K562 (cell line): ENCODE measurements at regions not wholly inside any gene's neighbourhood (a gene's known extent, or its start where the extent isn't known, plus 50 kb on each side); places are given as distances from the start of the nearest gene placed in this dataset.

Experiments used
- ATAC-seq: fragments of 200-7000 bp; cut with Tn5 transposase; 3 replicates; pipeline ENCODE4 v1.9.1; 2020; ENCODE audit warnings: moderate library complexity
- BruUV-seq: library from RNA; stranded (reverse); fragments of 400-500 nt; replicated peaks from 2 replicates; lab custom pipeline; 2021; lab: Mats Ljungman, UMichigan
- CTCF ChIA-PET: fragments of 300-600 bp; formaldehyde crosslinking; extraction: SDS; loops from one replicate; lab custom pipeline; 2021; ENCODE audit warnings: low intra/inter-chr PET ratio; lab: Yijun Ruan, JAX
- POLR2A ChIA-PET: fragments of 300-600, 350-650 bp; sonication (Branson Sonifier 250); formaldehyde crosslinking; extraction: SDS; loops from one replicate; lab custom pipeline; 2021; ENCODE audit warnings: antibody characterized with exemption, inconsistent platforms; lab: Yijun Ruan, JAX
- DNase-seq, 4 experiments: peaks; one replicate each; pipeline versions ENCODE4 v3.0.0 to v3.0.0-alpha.2; 2011 to 2018; ENCODE audit warnings: low spot score in 3 of 4, mixed read lengths in 3 of 4; ENCODE audit errors: extremely low read depth in 1 of 4
- FAIRE-seq: peaks from 2 replicates; lab custom pipeline; 2011; peaks lifted over from hg19 to GRCh38; lab: Jason Lieb, UNC
- H2AFZ ChIP-seq: 2 replicates; pipeline ENCODE4 v1.6.0; 2011; ENCODE audit warnings: low read depth, low read length, control low read depth, inconsistent platforms
- H3K27ac ChIP-seq: fragments of 200-600 bp; 3 replicates; pipeline ENCODE4 v1.8.0; 2011; ENCODE audit warnings: low read depth, mild to moderate bottlenecking, control low read depth, inconsistent platforms, low read length, moderate library complexity, mixed read lengths; ENCODE audit errors: extremely low read depth
- H3K27me3 ChIP-seq, 2 experiments: fragments of 300-600 bp in 1 of 2; 2 replicates in 1 of 2; 3 replicates in 1 of 2; pipeline versions ENCODE4 v1.6.0 to v1.8.0; 2011; ENCODE audit warnings: inconsistent platforms in 2 of 2, low read length in 2 of 2, mild to moderate bottlenecking in 1 of 2, mixed read lengths in 1 of 2, moderate library complexity in 1 of 2; ENCODE audit not compliant: control insufficient read depth in 2 of 2, insufficient read depth in 2 of 2
- H3K36me3 ChIP-seq: fragments of 300-600 bp; 3 replicates; pipeline ENCODE4 v1.8.0; 2011; ENCODE audit warnings: mild to moderate bottlenecking, low read length, inconsistent platforms; ENCODE audit not compliant: control insufficient read depth, insufficient read depth
- H3K4me1 ChIP-seq, 2 experiments: fragments of 200-600 bp in 1 of 2; replicated peaks in 1 of 2; 2 replicates in 1 of 2; 3 replicates in 1 of 2; pipeline versions ENCODE4 v1.5.1 to v1.8.0; 2011; ENCODE audit warnings: inconsistent platforms in 2 of 2, low read length in 2 of 2, mild to moderate bottlenecking in 1 of 2, mixed read lengths in 1 of 2, moderate library complexity in 1 of 2; ENCODE audit not compliant: control insufficient read depth in 2 of 2, insufficient read depth in 2 of 2
- H3K4me2 ChIP-seq: 2 replicates; pipeline ENCODE4 v1.6.1; 2011; ENCODE audit warnings: low read length, control low read depth, inconsistent platforms, mixed read lengths; ENCODE audit not compliant: insufficient read depth
- H3K4me3 ChIP-seq: fragments of 200-600 bp; sonication (generic), shearing (Covaris generic); 2 replicates; pipeline ENCODE4 v1.5.1; 2016; ENCODE audit warnings: control low read depth, inconsistent platforms
- H3K79me2 ChIP-seq: fragments of 200-600 bp; 3 replicates; pipeline ENCODE4 v1.8.0; 2011; ENCODE audit warnings: low read length, inconsistent platforms; ENCODE audit not compliant: control insufficient read depth, insufficient read depth
- H3K9ac ChIP-seq, 2 experiments: 2 replicates each; pipeline versions ENCODE4 v1.6.0 to v1.6.1; 2011; ENCODE audit warnings: low read depth in 2 of 2, low read length in 2 of 2, control low read depth in 1 of 2, inconsistent platforms in 1 of 2, mild to moderate bottlenecking in 1 of 2, mixed read lengths in 1 of 2; ENCODE audit not compliant: insufficient read depth in 1 of 2
- H3K9me1 ChIP-seq: one replicate; pipeline ENCODE4 v1.6.0; 2011; ENCODE audit warnings: inconsistent platforms, mild to moderate bottlenecking, low read length, moderate library complexity; ENCODE audit not compliant: control insufficient read depth, insufficient read depth
- H3K9me3 ChIP-seq: replicated peaks from 2 replicates; pipeline ENCODE4 v1.5.1; 2011; ENCODE audit warnings: low read depth, low read length, inconsistent platforms; ENCODE audit not compliant: control insufficient read depth, insufficient read depth
- H4K20me1 ChIP-seq: replicated peaks from 2 replicates; pipeline ENCODE4 v1.6.1; 2011; ENCODE audit warnings: low read length, inconsistent platforms, mixed read lengths; ENCODE audit not compliant: control insufficient read depth, insufficient read depth
- CXXC5 ChIP-seq: fragments of 250-450 bp; sonication (Bioruptor Pico); IDR thresholded peaks from 2 replicates; pipeline ENCODE4 v1.8.0; 2022; ENCODE audit warnings: inconsistent platforms, mild to moderate bottlenecking, moderate library complexity
- DACH1 ChIP-seq: fragments of 450-650 bp; IDR thresholded peaks from 2 replicates; pipeline ENCODE4 v1.6.1; 2018; ENCODE audit not compliant: partially characterized antibody
- ELF2 ChIP-seq: fragments of 250-450 bp; sonication (Bioruptor Pico); IDR thresholded peaks from 2 replicates; pipeline ENCODE4 v1.5.0; 2021; ENCODE audit warnings: mild to moderate bottlenecking
- GABPB1 ChIP-seq: sonication (generic); formaldehyde crosslinking; IDR thresholded peaks from 2 replicates; pipeline ENCODE4 v1.8.0; 2022; ENCODE audit warnings: mild to moderate bottlenecking, missing genetic modification reagents
- HMBOX1 ChIP-seq: sonication (generic); IDR thresholded peaks from 2 replicates; pipeline ENCODE4 v1.6.1; 2016
- KDM5B ChIP-seq: fragments of 200-600 bp; sonication (generic); IDR thresholded peaks from 2 replicates; pipeline ENCODE4 v1.6.1; 2012; ENCODE audit warnings: low read depth, mild to moderate bottlenecking, moderate library complexity, low read length, control low read depth, inconsistent platforms; ENCODE audit not compliant: insufficient replicate concordance
- RBFOX2 ChIP-seq: fragments of 200-400 bp; formaldehyde crosslinking; IDR thresholded peaks from 2 replicates; pipeline ENCODE4 v1.6.1; 2017; ENCODE audit warnings: low read depth, mild to moderate bottlenecking, low read length, moderate library complexity
- SMARCA4 ChIP-seq: fragments of 450-650 bp; IDR thresholded peaks from 2 replicates; pipeline ENCODE4 v1.6.1; 2016
- TAF9B ChIP-seq: fragments of 450-650 bp; IDR thresholded peaks from 2 replicates; pipeline ENCODE4 v1.6.1; 2018; ENCODE audit warnings: mild to moderate bottlenecking; ENCODE audit not compliant: partially characterized antibody
- VEZF1 ChIP-seq: fragments of 200-800 bp; sonication (Bioruptor generic); IDR thresholded peaks from 2 replicates; pipeline ENCODE4 v1.6.1; 2017; ENCODE audit warnings: missing genetic modification characterization, missing compliant biosample characterization
- XRCC5 ChIP-seq: fragments of 200-400 bp; formaldehyde crosslinking; IDR thresholded peaks from 2 replicates; pipeline ENCODE4 v1.6.1; 2017; ENCODE audit warnings: low read depth, mild to moderate bottlenecking, low read length
- WGBS: fragments of 100-300 bp; shearing (Covaris generic); methylation state at CpG from one replicate; pipeline ENCODE4 v1.1.6; 2016; ENCODE audit warnings: low coverage, mixed read lengths; ENCODE audit not compliant: insufficient coverage; ENCODE audit errors: missing lambda C conversion rate; 5-methylcytosine and 5-hydroxymethylcytosine counted together
- in situ Hi-C: fragments of 300-500 bp; cut with MboI; formaldehyde crosslinking; loops from 4 replicates; pipeline ENCODE4 v1.15.0; 2018; ENCODE audit warnings: inconsistent platforms, mixed read lengths
- intact Hi-C: fragments of 100-400 bp; cut with micrococcal nuclease; formaldehyde crosslinking; loops from 2 replicates; pipeline ENCODE4 v1.14.2; 2022

- Histone ChIP-seq H3K27me3 (peaks cover 74 to 90% of the 10 kb centered on the region in 2 experiments), H3K79me2 (no peaks in the 10 kb centered on the region), H2AFZ (no peak overlapping the region), H3K36me3 (no peaks in the 10 kb centered on the region), H3K4me2 (no peak overlapping the region), H3K4me3 (no peak overlapping the region), H3K9me1 (no peaks in the 10 kb centered on the region), H3K4me1 (0 out of 5 replicates have a peak, but pooled peaks cover 0 to 3% of the 10 kb centered on the region in 2 experiments), H3K9ac (no peak overlapping the region), H4K20me1 (no peaks in the 10 kb centered on the region), H3K9me3 (no peaks in the 10 kb centered on the region), H3K27ac (no peak overlapping the region)
- no TSS peak for BruUV-seq
- DNase-seq (no peak), ATAC-seq (no peak; the same call in 1 of the 3 replicates), FAIRE-seq (no peak)
- intact Hi-C loops: no loop called here
- 1% methylated on average over 8 of the region's 8 CpGs for WGBS
- in situ Hi-C loops: no loop called here
- ChIA-PET POLR2A (no interaction called here), CTCF (no interaction called here)
- TF ChIP-seq HMBOX1: no peak
- TF ChIP-seq, all 486 proteins: peak for 0
These were observed 62.0 kb upstream of the GALNT2 start for GRCh38 chr1:230005040-230005439.

GRCh38 chr1:230008721-230009120 is 58.3 kb upstream of the GALNT2 start:
- intact Hi-C loops: no loop called here
- no peaks in the 10 kb centered on the region for H3K9me1 ChIP-seq
- no peak for FAIRE-seq
- no peak overlapping the region for H3K4me3 ChIP-seq
- POLR2A ChIA-PET: interaction anchor here (0.6 kb wide), 1 partner anchor 19 kb away, joined by 3 read pairs; no protein-coding TSS in a partner anchor
- H3K27ac ChIP-seq: no peak overlapping the region
- H3K9ac ChIP-seq: no peak overlapping the region
- no peak overlapping the region for H2AFZ ChIP-seq
- DNase-seq: no peak
- no peak for ATAC-seq
- no TSS peak for BruUV-seq
- H3K79me2 ChIP-seq: no peaks in the 10 kb centered on the region
- no peaks in the 10 kb centered on the region for H3K9me3 ChIP-seq
- peaks cover 53 to 63% of the 10 kb centered on the region in 2 experiments for H3K27me3 ChIP-seq
- peaks cover 0 to 3% of the 10 kb centered on the region in 2 experiments; a peak in 1 of 5 replicates for H3K4me1 ChIP-seq
- no peaks in the 10 kb centered on the region for H4K20me1 ChIP-seq
- H3K36me3 ChIP-seq: no peaks in the 10 kb centered on the region
- H3K4me2 ChIP-seq: no peak overlapping the region
- CTCF ChIA-PET: no interaction called here
- in situ Hi-C loops: no loop called here
- 0% methylated on average over 4 of the region's 4 CpGs for WGBS
- TF ChIP-seq XRCC5: no peak
- TF ChIP-seq KDM5B: no peak
- no peak for TF ChIP-seq RBFOX2
- no peak for TF ChIP-seq GABPB1 (CRISPR knock-in tag)
- no peak for TF ChIP-seq TAF9B
- no peak for TF ChIP-seq CXXC5 (CRISPR knock-in tag)
- no peak for TF ChIP-seq DACH1
- TF ChIP-seq VEZF1 (CRISPR knock-in tag): no peak
- TF ChIP-seq SMARCA4: no peak
- no peak for TF ChIP-seq ELF2 (CRISPR knock-in tag)
